NCI-H345 (cell line): ENCODE measurements at regions not wholly inside any gene's neighbourhood (a gene's known extent, or its start where the extent isn't known, plus 50 kb on each side); places are given as distances from the start of the nearest gene placed in this dataset.
"Not testable (repeated sequence)": the region's sequence is repeated elsewhere in the genome, so short reads cannot be mapped to it uniquely, and the experiment has no call there.

Experiments
- DNase-seq: peaks from one replicate; lab custom pipeline; 2025; lab: John Stamatoyannopoulos, UW

DNA sequence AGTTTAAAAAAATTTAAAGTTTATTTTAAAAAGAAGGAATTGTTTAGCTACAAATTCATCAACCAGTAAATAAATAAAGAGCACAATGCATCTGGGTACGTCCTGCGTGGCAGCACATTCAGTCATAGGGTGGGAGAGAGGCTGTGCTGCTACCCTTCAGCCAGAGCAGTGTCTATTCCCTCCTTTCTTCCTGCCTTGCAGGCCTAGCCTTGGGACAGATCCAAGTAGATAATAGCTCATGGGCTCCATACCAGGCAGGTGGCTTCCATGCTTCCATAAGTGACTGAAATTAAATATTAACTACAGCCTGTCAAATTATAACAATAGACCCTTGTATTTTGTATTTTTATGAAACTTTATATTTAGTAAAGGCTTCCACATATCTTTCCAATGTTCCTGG is 408.3 kb upstream of the RGMB start:
- peak; percentile 69 for DNase-seq

- DNase-seq: no peak
Measured at GRCh38 chr5:98368141-98368540, 405.3 kb upstream of the RGMB start.

DNA sequence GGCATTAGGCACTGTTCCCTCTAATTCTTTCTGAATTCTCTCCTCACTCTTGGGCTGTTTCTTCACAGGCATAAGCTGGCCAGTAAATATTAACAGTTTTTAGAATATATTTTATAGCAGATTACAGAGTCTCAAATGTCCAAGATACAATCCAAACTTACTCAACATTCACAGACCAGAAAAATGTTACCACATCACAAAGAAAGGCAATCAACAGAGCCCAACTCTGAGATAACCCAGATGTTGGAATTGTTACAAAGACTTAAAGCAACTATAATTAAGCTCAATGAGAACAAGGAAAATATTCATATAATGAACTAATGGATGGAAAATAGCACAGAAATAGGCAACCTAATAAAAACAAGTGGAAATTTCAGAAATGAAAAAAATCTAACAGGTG is 401.1 kb upstream of the RGMB start:
- no peak for DNase-seq

- DNase-seq: no peak
Measured at GRCh38 chr5:98391921-98392625, 381.4 kb upstream of the RGMB start.

DNA sequence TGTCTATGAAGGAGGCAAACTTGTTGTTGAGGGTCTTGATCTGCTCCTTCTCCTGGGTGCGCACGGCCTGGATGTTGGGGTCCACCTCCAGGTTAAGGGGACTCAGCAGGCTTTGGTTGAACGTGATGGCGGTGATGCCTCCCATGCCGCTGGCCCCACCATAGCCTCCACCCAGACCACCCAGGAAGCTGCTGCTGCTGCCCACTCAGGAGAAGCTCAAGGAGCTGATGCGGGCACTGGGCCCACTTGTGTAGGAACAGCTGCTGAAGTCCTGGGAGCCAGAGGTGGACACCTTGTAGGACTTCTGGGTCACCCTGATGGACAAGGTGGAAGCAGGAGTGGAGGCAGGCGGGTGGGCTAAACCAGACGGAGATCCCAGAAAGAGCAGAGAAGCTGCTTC is 380.3 kb upstream of the RGMB start:
- DNase-seq: not testable (repeated sequence)

DNA sequence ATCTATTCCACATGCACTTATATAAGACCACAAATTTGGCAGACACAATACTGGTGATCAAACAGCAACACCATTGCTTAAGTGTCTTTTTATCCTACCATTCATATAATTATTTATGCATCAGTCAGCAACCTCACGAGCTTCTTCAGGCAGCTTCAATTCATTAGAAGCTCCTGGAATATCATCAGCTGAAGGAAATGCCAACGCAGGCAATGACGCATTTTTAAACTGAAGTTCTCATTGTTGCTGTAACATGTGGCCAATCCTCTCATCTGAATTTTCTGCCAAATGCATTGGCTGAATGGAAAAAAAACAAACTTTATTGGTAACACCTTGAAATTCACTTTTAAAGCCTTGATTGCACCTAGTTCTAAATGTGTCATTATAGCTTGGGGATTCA is 376.4 kb upstream of the RGMB start:
- no peak for DNase-seq

DNA sequence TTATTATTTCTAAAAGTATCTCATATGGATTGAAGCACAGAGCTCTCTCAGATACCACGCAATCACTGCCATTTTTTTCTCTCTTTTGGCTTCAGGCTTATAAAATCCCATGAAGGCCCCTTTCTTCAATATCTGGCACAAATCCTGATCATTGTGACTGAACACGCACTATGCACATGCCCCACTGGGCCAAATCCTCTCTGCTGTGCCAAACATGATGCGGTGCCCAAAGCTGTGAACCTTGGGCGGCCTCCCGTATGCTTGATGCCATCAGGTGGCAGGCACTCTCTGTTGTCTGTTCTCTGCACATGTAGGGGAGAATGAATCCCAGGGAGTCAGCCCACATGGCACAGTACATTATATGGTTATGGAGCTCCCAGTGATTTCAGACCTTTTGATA is 375.0 kb upstream of the RGMB start:
- no peak for DNase-seq

DNA sequence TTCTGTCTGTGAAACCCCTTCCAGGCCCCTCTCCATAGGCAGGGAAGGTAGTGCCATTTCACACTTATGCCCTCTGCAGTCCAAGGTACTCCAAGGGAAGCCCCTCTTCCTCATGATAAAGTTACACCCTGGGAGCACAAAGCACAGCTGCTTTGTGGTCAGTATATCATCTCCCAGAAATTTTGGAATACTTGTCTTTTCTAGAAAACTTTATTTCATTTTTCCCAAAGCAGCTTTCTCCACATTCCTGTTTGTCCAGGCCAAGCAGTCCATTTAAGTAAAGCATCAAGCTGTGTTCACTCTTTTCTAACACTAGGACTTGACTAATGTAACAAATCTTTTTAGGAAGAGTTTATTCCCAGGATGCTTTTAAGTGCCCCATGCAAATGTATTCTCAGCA is 371.8 kb upstream of the RGMB start:
- no peak for DNase-seq

DNA sequence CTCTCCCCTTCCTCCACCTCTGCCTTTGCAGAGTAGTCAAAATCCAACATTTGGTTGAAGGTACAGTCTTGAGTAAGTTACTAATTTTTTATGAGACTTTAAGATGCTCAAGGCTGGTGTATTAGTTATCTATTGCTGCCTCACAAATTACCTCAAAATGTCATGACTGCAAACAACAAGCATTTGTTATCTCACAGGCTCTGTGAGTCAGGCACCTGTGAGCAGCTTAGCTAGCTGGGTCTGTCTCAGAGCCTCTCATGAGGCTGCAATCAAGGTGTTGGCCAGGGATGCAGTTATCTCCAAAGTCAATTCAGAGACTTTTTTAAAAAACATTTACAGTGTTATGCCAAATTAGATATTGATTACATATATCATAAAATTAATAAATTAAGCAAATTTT is 371.3 kb upstream of the RGMB start:
- no peak for DNase-seq

DNA sequence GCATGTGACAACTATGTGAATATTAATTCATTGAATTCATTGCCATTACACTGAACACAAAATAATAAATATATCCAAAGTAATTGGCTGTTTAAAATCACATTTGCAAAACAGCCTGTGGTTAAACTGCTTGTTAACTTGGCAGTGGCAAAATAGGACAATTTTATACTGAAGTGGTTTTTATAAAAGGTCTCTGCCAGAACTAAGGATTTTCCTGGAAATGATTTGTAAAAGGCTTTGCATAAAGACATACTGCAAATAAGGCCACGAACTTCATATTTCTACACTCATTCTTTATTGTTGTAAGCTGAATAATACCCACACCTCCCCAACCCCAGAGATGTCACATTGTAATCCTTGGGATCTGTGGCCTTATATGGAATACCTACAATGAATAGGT is 370.3 kb upstream of the RGMB start:
- DNase-seq: no peak

DNA sequence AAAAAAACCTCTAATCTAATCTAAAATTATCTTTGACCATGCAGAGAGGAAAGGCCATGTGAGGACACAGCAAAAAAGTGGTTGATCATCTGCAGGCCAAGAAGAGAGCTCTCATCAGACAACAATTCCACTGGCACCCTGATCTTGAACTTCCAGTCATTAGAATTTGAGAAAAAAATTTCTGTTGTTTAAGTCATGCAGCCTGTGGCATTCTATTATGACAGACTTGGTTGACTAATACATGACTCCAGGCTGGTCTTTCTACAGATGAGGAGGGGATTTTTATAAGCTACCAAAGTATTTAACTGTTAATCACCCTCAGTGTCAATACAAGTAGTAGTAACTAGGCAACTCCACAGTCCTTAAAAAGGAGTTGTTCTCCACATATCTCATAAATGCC is 358.5 kb upstream of the RGMB start:
- DNase-seq: no peak

DNA sequence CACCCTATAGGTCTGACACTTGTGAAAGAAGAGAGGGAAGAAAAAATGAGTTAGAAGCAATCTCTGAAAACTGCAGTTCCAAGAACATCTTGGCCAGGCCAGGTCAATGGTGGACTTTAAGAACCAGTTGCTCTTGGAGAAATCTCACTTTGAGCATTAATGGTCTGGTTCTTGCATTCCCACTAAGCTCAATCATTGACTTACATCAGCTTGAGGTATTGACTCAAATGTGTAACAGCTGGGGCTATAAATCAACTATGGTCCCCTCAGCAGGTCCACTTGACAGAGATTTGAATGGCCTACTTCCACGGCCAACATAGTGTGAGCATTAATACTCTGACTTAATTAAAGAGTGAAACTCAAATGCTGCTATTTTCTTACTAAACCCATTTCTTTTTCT is 357.8 kb upstream of the RGMB start:
- DNase-seq: no peak

- no peak for DNase-seq
Measured at GRCh38 chr5:98416541-98416940, 356.9 kb upstream of the RGMB start.

- no peak for DNase-seq
Measured at GRCh38 chr5:98419825-98420224, 353.6 kb upstream of the RGMB start.

DNA sequence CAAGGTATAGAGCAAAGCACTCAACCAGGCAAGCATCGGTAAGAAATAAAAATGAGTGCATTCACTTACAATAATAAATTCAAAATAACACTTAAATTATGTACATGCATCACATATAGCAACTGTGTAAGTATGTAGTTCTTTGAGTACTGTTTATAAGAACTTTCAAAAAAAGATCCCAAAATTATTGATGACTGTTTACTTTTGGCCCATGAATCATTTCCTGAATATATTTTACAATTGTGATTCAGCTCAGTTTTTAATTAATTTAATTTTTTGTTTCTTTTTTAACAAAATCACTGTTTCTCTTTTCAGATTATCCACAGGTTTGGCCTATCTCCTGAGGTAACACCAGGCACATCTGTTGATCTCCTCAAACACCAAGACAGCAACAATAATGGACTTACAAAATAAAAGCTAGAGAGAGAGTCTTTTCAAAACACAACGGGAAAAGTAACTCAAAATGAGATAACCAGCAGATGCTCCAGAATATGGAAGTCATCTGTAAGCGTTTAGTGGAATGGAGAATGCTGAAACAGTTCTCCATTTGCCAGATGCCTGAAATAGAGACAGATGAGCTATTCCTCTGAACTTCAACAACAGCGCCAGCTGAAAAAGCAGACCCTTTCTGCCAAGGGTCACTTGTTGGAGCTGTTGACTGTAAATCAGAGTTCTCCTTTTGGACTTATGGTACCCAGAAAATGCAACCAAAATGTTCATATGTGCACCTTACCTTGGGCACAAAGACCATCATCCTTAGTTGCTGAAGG is 348.6 kb upstream of the RGMB start:
- DNase-seq: no peak

GRCh38 chr5:98425640-98426039 is 347.8 kb upstream of the RGMB start:
- no peak for DNase-seq

- no peak for DNase-seq
Measured at GRCh38 chr5:98428806-98429205, 344.7 kb upstream of the RGMB start.

DNA sequence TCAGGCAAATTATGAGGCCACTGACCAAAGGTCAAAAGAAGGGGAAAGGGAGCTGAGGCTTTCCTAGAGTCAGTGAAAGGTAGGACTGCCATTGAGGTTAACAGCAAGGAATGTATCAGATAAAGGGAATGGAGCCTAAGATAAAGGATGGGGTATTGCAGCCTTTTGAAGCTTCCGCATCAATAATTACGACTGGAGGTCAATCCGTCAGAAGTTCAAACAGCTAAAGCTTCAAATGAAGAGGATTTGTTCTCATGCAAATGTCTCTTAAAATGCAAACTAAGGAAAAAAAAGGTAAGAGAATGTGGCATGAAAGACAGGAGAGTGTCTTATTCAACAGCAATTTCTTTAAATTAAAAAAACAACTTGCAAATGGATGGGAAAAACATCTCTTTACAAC is 341.1 kb upstream of the RGMB start:
- no peak for DNase-seq

DNA sequence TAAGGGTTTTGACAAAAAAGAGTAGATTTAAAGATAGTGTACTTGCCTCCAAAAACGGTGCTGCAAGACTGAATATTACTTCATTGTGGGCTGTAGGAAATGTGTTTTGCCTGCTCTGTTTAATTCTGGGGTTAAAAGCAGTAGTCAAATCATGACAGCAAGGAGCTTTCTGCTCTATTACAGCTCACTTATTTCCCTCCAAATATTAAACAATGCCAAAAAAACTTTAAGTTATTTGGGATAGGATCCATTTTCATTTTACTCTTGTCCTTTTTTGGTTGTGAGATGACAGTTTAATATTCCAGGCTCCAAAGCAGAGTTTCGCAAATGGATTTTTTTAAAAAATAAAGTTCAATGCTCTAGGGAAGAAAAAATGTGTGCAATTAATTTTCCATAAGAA is 340.4 kb upstream of the RGMB start:
- DNase-seq: no peak

GRCh38 chr5:98433673-98434072 is 339.8 kb upstream of the RGMB start:
- no peak for DNase-seq

GRCh38 chr5:98436667-98437066 is 336.8 kb upstream of the RGMB start:
- no peak for DNase-seq

GRCh38 chr5:98442448-98442847 is 331.0 kb upstream of the RGMB start:
- DNase-seq: no peak

GRCh38 chr5:98443881-98444280 is 329.6 kb upstream of the RGMB start:
- DNase-seq: no peak

DNA sequence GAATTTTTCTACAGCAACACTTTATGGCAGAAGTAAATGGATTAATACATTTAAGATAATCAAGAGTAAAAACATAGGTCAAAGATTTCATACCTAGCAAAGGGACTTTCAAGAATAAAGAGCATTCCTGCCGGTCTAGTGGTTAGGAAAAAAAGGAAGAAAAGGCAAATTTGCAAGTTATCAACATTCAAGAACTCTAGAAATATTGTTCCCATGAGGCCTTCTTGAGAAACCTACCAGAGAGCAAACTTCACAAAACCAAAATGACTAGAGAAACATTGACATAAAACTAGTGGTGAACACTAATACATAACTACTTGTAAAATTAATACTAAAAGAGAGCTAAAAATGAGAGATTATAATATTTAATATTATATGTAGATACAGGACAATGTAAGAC is 320.2 kb upstream of the RGMB start:
- DNase-seq: no peak
